Caki2 (cell line): ENCODE measurements at regions not wholly inside any gene's neighbourhood (a gene's known extent, or its start where the extent isn't known, plus 50 kb on each side); places are given as distances from the start of the nearest gene placed in this dataset.
A peak's percentile ranks its signal among the peaks of the same experiment; 100 is the strongest.
"Not testable (repeated sequence)": the region's sequence is repeated elsewhere in the genome, so short reads cannot be mapped to it uniquely, and the experiment has no call there.

Experiments used
- DNase-seq: peaks from one replicate; pipeline ENCODE4 v3.0.0-alpha.2; 2015; ENCODE audit warnings: low read depth
- in situ Hi-C: cut with HindIII; loops from 2 replicates; pipeline ENCODE4 v1.10.0; 2016; ENCODE audit warnings: low sequenced_read_pairs, low pct_unique_long_range_greater_than_20kb, mixed read lengths

DNA sequence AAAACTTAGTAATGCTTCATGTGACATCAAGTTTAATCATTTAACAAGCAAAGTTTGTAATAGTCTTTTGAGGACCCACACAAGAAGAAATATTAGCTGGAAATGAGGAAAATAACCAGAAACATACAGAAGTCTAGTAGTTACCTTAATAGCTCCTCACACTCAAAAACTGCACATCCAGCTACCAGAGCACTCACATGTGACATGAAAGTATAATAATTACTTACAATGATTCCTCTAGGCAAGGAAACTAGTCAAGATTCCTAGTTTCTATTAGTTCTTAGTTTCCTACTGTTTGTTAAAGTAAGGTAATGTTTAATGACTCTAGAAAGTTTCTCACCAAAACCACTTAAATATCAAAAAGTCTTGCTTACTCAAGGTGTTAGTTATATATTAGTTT lies 335.8 kb downstream of the RAD51AP2 start:
- in situ Hi-C loops, result no loop called here
- no peak for DNase-seq

DNA sequence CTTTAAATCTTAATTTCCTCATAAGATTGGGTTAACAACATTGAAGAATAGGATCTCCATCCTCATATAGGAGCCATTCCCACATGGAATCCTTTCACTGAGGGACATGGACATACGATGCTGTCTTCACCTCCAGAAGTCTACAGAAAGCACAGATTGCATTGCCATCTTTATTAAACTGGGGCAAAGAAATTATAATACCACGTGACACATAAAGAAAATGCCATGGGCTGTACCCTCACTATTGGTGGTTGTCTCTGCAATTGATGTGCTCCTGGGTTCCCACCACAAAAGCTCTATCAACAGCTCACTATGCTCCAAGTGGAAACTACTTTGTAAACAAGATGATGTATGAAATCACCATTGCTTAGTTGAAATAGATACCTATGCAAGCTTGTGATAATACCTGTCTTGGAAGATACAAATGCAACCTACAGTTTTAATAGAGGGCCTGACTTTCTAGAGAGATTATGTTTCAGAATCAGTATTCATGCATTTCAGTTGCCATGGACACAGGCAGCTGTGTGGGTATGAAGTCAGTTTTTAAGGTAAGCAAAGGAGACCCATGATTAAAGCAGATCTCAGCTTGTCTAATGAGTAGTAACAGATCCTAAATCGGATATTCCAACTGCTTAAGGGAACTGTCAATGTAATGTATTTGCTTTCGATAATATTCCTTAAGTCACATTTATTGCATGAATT lies 337.0 kb downstream of the RAD51AP2 start:
- no peak for DNase-seq
- in situ Hi-C loops, result no loop called here

DNA sequence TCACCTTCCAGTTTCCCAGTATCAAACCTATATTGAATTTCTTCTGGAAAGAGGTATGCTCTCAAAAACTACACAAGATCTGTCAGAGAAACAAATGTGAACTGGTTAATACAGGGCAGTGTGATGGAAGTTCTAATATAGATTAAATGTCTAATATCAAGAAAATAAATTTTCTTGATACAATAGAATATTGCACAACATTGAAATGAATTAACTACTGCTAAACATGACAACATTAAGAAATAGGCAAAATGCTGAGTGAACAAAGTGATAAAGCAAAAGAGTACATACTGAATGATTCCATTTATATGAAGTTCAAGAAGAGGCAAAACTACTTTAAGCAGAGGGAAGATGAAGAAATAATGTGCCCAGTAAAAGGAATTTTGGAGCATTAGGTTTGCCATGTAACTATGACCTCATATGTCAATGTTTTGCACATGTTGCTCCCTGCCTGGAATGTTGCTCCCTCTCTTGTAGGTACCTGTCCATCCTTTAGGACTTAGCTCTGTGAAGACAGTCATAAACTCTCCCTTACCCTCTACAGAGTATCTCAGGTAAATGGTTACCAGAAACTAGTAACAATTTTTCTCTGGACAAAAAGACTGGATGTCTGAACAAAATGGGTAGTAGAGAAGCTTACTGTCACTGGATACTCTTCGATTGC lies 339.0 kb downstream of the RAD51AP2 start:
- DNase-seq, result no peak
- in situ Hi-C loops, result no loop called here

DNA sequence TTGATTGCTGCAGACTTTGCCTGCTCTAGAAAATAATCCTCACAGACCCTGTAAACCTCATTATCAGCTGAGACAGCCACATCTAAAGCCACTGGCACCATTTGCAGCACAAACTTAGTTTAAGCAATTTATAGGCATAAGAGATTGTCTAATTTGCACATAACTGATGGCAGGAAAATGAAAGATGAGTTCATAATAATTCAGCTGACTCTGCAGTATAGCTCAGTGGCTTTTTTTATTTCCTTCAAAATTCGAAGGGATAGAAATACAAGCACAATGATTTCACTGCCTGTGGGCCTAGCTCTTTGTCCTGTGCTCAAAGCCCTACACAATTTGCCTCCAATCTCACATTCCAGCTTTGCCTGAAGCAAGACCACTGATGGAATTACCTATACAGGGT lies 341.2 kb downstream of the RAD51AP2 start:
- in situ Hi-C loops, result no loop called here
- DNase-seq, result no peak

DNA sequence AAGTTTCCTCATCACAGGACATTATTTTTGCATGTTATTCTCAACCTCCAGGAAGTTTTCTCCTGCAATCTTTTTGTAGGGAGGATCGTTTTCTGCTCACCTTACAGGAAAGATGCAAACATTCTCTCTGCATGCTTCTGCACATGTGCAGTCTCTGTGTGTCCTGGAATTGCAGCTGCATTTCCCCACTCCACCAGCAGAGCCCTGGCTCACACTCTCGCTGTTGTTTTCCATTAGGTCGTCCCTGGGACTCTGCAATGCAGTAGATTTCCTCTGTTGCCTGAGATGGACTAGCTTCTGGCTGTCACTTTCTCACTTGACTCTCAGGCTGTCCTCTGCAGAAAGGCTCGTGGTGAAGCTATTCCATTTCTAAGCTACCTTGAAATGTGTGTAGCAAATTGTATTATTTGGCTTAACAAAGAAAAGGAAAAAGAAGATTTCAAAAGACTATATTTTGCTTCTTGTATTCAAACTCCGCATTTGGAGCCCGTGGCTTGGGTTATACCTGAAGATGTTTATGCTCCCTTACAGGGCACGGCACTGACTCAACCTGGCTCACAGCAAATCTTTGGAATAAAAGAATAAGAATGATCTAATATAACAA lies 346.7 kb downstream of the RAD51AP2 start:
- in situ Hi-C loops, result no loop called here
- peak; percentile 41 for DNase-seq

DNA sequence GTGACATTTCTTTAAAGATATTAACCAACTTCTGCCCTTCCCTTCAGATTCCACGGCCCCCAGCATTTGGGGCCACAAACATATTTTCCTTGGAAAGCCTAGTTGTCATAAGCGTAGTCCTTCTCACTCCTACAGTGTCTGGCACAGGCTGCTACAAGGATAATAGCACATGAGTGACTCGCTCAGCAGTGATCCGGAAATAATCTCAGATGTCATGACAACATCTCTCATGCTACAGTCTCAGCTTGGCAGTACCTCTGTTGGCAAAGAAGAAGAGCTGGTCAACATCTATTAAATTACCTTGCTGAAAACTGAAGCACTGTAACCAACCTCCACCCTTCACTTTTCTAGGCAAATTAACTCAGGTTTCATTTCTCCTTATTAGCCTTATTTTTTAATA lies 351.7 kb downstream of the RAD51AP2 start:
- peak; percentile 54 for DNase-seq
- in situ Hi-C loops, result no loop called here

DNA sequence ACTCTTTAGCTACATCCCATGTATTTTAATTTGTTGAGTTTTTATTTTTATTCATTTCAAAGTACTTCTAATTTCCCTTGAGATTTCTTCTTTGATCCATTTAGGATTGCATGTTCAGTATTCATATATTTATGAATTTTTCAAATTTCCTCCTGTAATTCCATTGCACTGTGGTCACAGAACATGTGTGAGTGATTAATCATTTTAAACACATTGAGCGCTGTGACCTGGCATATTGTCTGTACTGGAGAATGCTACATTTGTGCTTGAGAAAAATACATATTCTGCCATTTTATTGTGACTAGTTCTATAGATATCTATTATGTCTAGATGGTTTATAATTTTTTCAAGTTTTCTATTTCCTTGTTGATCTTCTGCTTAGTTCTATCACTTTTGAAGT lies 353.7 kb downstream of the RAD51AP2 start:
- in situ Hi-C loops, result no loop called here
- DNase-seq, result no peak

DNA sequence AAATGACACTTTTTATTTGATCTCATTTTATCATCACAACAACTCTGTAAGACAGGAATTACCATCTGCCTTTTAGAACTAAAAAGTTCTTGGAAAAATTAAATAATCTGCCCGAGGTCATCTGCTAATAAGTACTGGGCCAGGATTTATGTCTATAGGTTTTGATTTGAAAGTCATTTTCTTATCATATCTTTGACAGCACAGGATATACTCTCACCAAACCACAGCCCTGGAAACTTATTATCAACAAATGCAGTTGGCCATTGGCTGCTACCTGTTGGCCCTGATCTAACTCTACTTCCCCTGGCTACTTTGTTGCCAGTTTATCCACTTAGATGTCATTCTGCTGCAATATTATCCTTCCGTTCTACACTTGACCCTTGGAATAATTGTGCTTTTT lies 354.6 kb downstream of the RAD51AP2 start:
- in situ Hi-C loops, result no loop called here

DNA sequence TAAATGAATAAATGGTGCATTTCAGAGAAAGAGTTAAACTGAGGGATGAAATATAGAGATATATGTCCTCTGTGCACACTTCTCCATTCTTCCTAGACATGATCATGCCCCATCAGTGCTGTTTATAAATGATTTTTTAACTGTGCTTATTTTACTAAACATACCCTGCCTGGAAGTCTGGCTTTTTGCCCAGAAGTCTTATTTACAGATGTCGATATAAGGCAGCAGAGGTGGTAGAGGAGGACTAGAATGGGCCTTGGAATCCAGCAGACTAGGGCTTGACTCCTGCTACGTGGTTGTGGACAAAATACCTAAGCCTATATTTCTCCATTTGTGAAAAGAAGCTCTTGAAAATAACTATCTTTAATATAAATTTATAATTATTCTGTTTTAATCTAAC lies 355.5 kb downstream of the RAD51AP2 start:
- DNase-seq, result no peak
- in situ Hi-C loops, result no loop called here

More for the DNA sequence above, 354.6 kb downstream of the RAD51AP2 start:
- no peak for DNase-seq

DNA sequence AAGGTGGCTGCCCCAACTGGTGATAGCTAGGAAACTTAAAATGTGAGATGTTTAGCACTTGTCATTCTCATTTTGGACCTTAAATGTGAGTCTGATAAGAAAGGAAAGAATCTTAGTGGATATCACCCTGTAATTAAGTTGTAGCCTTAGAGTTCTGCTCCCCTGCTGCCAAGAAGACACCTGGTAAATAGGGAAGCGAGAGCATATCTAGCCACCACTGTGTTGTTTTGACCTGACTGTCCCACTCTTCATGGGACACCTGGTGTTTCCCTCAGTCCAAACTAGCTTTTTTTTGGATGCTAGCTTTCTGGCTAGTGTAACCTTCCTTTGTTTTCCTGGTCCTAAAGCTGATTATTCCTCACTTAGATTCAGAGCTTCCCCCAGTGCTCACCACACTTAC lies 357.6 kb downstream of the RAD51AP2 start:
- no peak for DNase-seq
- in situ Hi-C loops, result no loop called here

DNA sequence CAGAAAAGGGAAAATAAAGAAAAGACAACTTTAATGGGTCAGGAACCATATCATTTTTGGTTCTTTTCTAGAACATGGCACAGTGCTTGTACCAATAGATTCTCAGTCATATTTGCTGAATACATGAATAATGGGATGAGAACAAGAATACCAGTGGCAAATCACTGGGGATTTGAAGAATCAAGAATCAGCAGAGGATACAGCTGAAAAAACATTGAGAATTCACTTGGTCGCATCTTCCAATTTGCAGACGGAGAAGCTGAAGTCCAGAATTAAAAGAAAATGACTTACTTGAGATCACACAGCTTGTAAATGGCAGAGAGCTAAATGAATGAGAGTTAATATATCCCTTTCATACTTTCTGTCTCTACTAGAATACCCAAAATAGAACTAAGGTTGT lies 362.2 kb downstream of the RAD51AP2 start:
- in situ Hi-C loops, result no loop called here
- DNase-seq, result no peak

DNA sequence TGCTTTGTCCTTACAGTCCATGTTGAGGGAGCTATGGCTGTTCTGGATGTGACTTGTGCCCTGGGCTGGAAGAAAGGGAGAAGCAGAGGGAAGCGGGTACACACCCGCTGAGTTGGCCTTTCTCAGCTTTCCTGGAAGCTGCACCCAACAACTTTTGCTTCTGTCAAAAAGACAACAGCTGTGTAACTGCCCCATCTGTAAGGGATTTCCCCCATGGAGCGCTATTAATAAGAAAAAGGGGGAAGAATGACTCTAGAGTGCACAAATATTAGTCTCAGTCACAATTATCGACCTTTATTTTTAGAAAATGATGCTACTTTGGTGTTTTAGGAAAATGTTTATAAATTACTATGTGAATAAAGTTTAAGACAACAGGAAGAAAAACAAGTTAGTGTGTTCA lies 368.3 kb downstream of the RAD51AP2 start:
- in situ Hi-C loops, result no loop called here
- no peak for DNase-seq

DNA sequence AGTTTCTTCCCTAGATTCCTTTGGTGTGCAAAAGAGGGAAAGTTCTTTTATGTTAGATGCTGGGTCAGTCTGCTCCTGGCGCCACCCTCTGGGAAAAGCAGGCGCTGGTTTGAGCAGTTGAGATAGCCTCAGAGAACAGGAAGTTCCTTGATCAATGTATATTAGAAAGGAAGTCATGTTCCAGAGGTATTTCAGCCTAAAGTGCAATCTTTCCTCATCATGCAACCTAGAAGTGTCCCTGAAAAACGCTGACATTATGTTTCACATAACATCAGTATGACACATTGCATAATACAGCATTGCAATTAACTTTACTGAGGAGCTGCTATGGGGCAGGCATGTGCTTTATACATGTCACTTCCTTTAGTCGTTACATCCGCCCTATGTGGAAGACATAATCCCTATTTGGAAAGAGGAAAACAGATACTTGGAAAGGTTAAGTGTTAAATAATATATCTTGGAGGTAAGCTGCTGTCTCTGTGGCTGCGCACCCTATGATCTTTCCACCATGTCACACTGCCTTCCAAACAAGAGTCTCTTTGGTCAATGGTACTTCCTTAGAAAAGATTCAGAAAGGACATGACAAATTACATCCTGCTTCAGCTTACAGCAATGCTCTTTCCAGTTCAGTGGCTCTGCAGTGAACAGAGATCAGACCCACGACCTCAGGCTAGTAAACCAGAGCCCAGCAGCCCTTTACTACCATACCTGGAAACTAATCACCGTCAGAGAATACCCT lies 369.7 kb downstream of the RAD51AP2 start:
- in situ Hi-C loops, result no loop called here
- no peak for DNase-seq

DNA sequence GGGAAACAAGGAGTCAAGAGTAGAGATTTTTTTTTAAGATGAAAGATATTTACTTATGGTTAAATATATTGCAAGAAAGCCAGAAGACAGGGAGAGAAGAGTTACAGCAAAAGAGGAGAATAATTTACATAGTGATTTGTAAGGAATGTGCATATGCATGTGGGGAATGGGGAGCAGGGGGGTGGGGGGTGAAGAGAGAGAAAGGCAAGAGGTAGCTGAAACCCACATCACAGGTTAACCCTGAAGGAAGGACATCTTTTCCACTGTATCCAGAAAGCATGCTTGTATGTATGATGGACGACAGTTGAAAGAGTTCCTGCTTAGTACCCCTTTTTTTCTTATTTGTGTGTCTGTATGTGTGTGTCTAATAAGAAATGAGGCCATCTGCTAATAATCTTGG lies 371.9 kb downstream of the RAD51AP2 start:
- in situ Hi-C loops, result no loop called here
- no peak for DNase-seq

DNA sequence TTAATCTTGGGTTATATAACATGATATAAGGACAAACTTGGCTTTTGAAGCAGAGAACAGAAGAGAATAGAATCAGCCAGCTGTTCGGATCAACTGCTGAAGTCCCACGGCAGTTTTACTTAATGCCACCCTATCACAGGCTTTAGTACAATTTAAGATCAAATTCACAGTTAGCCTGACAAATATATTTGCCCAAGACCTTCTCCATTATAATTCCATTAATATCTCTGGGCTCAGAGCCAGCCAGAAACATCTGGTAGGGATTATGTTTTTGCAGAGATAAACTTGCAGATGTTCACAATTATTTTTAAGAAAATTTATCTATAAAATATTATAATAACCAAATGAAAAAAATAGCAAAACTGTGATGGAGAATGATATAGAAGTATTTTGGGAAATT lies 381.4 kb downstream of the RAD51AP2 start:
- in situ Hi-C loops, result no loop called here
- DNase-seq, result no peak

DNA sequence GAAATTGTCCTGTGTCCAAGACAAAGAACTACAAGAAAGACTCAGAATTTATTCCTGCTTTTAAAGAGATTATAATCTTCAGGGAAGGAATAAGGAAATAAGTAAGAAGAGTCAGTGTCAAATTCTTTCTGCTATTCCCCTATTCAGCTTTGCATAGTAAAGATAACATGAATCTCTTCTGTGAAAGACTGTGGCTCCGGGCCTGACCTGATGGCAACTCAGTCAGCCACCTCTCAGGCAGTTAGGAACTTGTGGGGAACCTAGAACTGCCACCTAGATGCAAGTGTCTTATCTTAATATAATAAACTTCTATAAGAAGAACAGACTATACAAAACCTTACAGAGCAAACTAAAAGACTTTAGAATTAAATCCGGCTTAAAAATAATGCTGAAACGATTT lies 382.0 kb downstream of the RAD51AP2 start:
- in situ Hi-C loops, result no loop called here
- no peak for DNase-seq

DNA sequence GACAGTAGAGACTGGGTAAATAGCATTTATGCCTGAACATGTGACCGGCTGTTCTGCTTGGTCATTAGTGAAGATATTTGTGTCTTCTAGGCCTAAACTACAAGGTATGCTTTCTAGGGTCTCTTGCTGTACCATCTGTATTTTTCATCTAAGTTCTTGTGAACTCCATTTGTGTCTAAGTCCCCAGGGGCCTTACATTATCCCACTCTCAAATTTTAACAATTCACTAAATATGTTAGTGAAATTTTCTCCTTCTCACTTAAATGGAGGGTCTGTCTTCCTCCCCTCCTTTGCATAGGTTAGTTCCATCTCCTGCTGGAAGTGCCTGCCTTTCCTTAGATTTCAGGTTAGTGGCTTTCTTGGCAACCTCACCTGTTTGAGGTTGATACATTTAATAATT lies 382.6 kb downstream of the RAD51AP2 start:
- DNase-seq, result no peak
- in situ Hi-C loops, result no loop called here

DNA sequence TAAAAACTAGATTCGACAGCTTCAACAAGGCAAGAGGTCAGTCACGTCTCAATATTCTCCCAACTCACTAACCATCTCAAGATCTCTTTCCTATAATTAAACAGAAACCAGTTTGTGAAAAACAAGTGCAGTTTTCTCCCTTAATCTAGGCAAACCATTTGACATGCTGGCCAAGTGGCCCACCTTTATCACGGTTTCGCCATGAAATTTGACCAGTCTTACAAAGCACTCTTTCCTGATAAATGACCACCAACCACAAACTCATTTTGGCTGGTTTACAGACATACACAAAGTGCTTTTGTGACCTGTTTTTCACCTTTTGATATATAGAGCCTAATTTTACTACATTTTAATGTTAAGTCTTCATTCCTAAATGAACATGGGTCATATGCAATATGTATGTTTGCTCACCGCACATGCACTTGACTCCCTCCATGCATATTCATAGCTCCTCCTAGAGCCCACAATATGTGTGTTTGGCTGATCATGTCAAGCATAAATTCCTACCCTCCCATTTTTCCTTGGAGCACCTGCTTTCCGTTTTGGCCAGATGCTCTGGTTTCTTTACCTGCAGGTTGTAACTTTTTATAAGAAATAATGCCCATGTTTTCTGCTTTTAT lies 385.1 kb downstream of the RAD51AP2 start:
- no peak for DNase-seq
- in situ Hi-C loops, result no loop called here

DNA sequence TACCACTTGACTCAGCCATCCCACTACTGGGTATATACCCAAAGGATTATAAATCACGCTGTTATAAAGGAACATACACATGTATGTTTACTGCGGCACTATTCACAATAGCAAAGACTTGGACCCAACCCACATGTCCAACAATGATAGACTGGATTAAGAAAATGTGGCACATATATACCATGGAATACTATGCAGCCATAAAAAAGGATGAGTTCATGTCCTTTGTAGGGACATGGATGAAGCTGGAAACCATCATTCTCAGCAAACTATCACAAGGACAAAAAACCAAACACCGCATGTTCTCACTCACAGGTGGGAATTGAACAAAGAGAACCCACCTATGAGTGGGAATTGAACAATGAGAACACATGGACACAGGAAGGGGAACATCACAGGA lies 387.6 kb downstream of the RAD51AP2 start:
- in situ Hi-C loops, DNase-seq: not testable (repeated sequence)
